ENCODE measurements at regions not wholly inside any gene's neighbourhood (a gene's known extent, or its start where the extent isn't known, plus 50 kb on each side); places are given as distances from the start of the nearest gene placed in this dataset.

DNA sequence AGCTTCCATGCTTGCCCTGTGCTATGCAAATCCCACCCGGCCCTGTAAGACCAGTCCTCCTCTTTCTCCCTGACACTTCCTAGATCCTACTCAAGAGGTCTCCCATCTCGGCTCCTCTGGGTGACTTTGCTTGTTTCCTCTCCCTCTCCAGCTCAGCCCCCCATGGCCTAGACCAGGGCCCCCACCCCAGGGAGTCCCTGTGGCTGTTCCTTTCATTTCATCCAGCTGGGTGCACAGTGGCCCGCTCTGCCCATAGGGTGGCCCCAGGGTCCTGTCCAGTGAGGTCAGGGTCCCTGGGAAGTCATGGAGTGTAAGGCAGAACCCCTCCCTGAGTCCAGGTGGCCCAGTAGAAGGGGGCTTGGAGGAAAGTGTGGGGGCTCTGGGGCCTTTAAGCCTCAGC lies 52.3 kb upstream of the NKX1-1 start:
- TF ChIP-seq, protein P1, sequence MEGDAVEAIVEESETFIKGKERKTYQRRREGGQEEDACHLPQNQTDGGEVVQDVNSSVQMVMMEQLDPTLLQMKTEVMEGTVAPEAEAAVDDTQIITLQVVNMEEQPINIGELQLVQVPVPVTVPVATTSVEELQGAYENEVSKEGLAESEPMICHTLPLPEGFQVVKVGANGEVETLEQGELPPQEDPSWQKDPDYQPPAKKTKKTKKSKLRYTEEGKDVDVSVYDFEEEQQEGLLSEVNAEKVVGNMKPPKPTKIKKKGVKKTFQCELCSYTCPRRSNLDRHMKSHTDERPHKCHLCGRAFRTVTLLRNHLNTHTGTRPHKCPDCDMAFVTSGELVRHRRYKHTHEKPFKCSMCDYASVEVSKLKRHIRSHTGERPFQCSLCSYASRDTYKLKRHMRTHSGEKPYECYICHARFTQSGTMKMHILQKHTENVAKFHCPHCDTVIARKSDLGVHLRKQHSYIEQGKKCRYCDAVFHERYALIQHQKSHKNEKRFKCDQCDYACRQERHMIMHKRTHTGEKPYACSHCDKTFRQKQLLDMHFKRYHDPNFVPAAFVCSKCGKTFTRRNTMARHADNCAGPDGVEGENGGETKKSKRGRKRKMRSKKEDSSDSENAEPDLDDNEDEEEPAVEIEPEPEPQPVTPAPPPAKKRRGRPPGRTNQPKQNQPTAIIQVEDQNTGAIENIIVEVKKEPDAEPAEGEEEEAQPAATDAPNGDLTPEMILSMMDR (conservative IDR thresholded peaks at IDR 0.05; ENCODE audit: low read depth, low read length): no peak
- TF ChIP-seq EZH2 (IDR thresholded peaks at IDR 0.05; ENCODE audit: low read length, unreplicated experiment) (no peak), EZH2phosphoT487 (IDR thresholded peaks at IDR 0.05; ENCODE audit: borderline replicate concordance, low read length) (no peak)

Measured in PC-3 (cell line).